Suprapubic skin (tissue), 4 donors: ENCODE measurements at regions not wholly inside any gene's neighbourhood (a gene's known extent, or its start where the extent isn't known, plus 50 kb on each side); places are given as distances from the start of the nearest gene placed in this dataset.

Experiments
- CTCF ChIP-seq, 2 donors: fragments of 200-600 bp in 1 of 2; fragments of 450-650 bp in 1 of 2; sonication (generic) in 1 of 2; IDR thresholded peaks; one replicate each; pipeline ENCODE4 v1.5.1; 2016 to 2019; ENCODE audit warnings: antibody characterized with exemption in 2 of 2, mild to moderate bottlenecking in 1 of 2, moderate library complexity in 1 of 2
- EP300 ChIP-seq: sonication (generic); formaldehyde crosslinking; IDR thresholded peaks from one replicate; pipeline ENCODE4 v1.6.1; 2017; ENCODE audit warnings: antibody characterized with exemption
- POLR2A ChIP-seq, 2 donors: fragments of 450-650 bp; IDR thresholded peaks; one replicate each; pipeline ENCODE4 v1.6.1; 2017; ENCODE audit warnings: antibody characterized with exemption in 2 of 2, mild to moderate bottlenecking in 2 of 2, moderate library complexity in 2 of 2
- POLR2AphosphoS5 ChIP-seq, 3 donors: sonication (generic); formaldehyde crosslinking; IDR thresholded peaks; one replicate each; pipeline ENCODE4 v1.6.1; 2017; ENCODE audit warnings: antibody characterized with exemption in 3 of 3

- TF ChIP-seq CTCF (IDR thresholded peaks at IDR 0.05) (no peak), POLR2AphosphoS5 (IDR thresholded peaks at IDR 0.05) (no peak), POLR2A (IDR thresholded peaks at IDR 0.05) (no peak), EP300 (no peak)
These were observed 101.1 kb upstream of the BOC start for GRCh38 chr3:113110267-113110666.
